Ishikawa (cell line): ENCODE measurements at regions not wholly inside any gene's neighbourhood (a gene's known extent, or its start where the extent isn't known, plus 50 kb on each side); places are given as distances from the start of the nearest gene placed in this dataset.

Source experiments
- CEBPB ChIP-seq: IDR thresholded peaks from 2 replicates; pipeline ENCODE4 v1.6.1; 2012
- CREB1 ChIP-seq: IDR thresholded peaks from 2 replicates; pipeline ENCODE4 v1.6.1; 2012; ENCODE audit warnings: low read depth
- EGR1 ChIP-seq: IDR thresholded peaks from 2 replicates; pipeline ENCODE4 v1.6.1; 2012
- EP300 ChIP-seq: IDR thresholded peaks from 2 replicates; pipeline ENCODE4 v1.6.1; 2012; ENCODE audit warnings: borderline replicate concordance
- FOXM1 ChIP-seq: IDR thresholded peaks from 2 replicates; pipeline ENCODE4 v1.6.1; 2012; ENCODE audit warnings: low read depth, borderline replicate concordance
- NFIC ChIP-seq: IDR thresholded peaks from 2 replicates; pipeline ENCODE4 v1.6.1; 2012
- RAD21 ChIP-seq: IDR thresholded peaks from 2 replicates; pipeline ENCODE4 v1.6.1; 2012; ENCODE audit warnings: low read depth
- TAF1 ChIP-seq: IDR thresholded peaks from 2 replicates; pipeline ENCODE4 v1.6.1; 2012; ENCODE audit warnings: low read depth, mild to moderate bottlenecking
- TCF12 ChIP-seq: IDR thresholded peaks from 2 replicates; pipeline ENCODE4 v1.6.1; 2012; ENCODE audit warnings: low read depth
- TEAD4 ChIP-seq: IDR thresholded peaks from 2 replicates; pipeline ENCODE4 v1.6.1; 2012
- YY1 ChIP-seq: IDR thresholded peaks from 2 replicates; pipeline ENCODE4 v1.6.1; 2012; ENCODE audit warnings: low read depth
- ZBTB7A ChIP-seq: IDR thresholded peaks from 2 replicates; pipeline ENCODE4 v1.6.1; 2012; ENCODE audit warnings: low read depth
- TF ChIP-seq, protein P1 (sequence below): IDR thresholded peaks from 2 replicates; pipeline ENCODE4 v1.6.1; 2012
- TF ChIP-seq, protein P2 (sequence below): IDR thresholded peaks from 2 replicates; pipeline ENCODE4 v1.6.1; 2012; ENCODE audit warnings: low read depth, mild to moderate bottlenecking
- TF ChIP-seq, protein P3 (sequence below): IDR thresholded peaks from 2 replicates; pipeline ENCODE4 v1.6.1; 2012

DNA sequence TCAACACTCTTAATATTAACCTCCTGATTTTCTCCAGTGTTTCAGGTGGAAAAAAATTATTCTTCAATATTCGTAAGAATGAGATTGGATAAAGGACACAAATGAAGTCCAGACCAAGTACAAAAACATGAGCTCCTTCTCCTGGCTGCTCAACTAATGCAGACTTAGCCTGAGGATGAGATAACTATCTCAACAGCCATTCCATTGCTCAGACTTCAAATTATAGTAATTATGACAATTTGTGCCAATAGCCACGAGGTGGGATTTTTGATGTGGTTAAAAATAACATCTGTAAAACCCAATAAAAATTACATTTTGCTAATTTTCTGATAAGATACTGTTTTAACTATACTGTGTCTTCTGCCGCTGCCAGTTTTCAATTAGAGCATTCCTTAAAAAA, 323.6 kb downstream of the SOX2 start:
- TF ChIP-seq NFIC = no peak
- TF ChIP-seq EP300 = no peak
- TF ChIP-seq TAF1 = no peak
- TF ChIP-seq CREB1 = no peak
- no peak for TF ChIP-seq FOXM1
- TF ChIP-seq, protein P1, sequence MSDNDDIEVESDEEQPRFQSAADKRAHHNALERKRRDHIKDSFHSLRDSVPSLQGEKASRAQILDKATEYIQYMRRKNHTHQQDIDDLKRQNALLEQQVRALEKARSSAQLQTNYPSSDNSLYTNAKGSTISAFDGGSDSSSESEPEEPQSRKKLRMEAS = no peak
- TF ChIP-seq, protein P2, sequence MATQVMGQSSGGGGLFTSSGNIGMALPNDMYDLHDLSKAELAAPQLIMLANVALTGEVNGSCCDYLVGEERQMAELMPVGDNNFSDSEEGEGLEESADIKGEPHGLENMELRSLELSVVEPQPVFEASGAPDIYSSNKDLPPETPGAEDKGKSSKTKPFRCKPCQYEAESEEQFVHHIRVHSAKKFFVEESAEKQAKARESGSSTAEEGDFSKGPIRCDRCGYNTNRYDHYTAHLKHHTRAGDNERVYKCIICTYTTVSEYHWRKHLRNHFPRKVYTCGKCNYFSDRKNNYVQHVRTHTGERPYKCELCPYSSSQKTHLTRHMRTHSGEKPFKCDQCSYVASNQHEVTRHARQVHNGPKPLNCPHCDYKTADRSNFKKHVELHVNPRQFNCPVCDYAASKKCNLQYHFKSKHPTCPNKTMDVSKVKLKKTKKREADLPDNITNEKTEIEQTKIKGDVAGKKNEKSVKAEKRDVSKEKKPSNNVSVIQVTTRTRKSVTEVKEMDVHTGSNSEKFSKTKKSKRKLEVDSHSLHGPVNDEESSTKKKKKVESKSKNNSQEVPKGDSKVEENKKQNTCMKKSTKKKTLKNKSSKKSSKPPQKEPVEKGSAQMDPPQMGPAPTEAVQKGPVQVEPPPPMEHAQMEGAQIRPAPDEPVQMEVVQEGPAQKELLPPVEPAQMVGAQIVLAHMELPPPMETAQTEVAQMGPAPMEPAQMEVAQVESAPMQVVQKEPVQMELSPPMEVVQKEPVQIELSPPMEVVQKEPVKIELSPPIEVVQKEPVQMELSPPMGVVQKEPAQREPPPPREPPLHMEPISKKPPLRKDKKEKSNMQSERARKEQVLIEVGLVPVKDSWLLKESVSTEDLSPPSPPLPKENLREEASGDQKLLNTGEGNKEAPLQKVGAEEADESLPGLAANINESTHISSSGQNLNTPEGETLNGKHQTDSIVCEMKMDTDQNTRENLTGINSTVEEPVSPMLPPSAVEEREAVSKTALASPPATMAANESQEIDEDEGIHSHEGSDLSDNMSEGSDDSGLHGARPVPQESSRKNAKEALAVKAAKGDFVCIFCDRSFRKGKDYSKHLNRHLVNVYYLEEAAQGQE = no peak
- TF ChIP-seq, protein P3, sequence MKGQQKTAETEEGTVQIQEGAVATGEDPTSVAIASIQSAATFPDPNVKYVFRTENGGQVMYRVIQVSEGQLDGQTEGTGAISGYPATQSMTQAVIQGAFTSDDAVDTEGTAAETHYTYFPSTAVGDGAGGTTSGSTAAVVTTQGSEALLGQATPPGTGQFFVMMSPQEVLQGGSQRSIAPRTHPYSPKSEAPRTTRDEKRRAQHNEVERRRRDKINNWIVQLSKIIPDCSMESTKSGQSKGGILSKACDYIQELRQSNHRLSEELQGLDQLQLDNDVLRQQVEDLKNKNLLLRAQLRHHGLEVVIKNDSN = no peak
- no peak for TF ChIP-seq CEBPB
- no peak for TF ChIP-seq TCF12
- TF ChIP-seq YY1 = no peak
- no peak for TF ChIP-seq RAD21
- TF ChIP-seq TEAD4 = no peak
- no peak for TF ChIP-seq ZBTB7A

DNA sequence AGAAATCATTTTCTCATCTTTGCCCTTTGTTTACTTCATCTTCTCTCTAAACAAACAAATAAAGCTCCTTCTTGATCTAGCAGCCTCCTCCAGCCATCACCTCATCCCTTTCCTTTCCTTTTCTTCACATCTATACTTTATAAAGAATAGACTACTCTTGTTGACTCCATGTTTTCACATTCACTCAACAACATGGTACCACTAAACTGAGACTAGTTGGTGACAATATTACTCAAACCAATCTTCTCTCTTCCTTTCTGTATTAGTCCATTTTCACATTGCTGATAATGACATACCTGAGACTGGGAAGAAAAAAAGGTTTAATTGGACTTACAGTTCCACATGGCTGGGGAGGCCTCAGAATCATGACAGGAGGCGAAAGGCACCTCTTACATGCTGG, 324.7 kb downstream of the SOX2 start:
- TF ChIP-seq, protein P3 = no peak
- no peak for TF ChIP-seq RAD21
- TF ChIP-seq CEBPB = no peak
- TF ChIP-seq ZBTB7A = no peak
- TF ChIP-seq TAF1 = no peak
- TF ChIP-seq EP300 = no peak
- TF ChIP-seq, protein P1 = no peak
- no peak for TF ChIP-seq YY1
- TF ChIP-seq NFIC = no peak
- no peak for TF ChIP-seq FOXM1
- no peak for TF ChIP-seq EGR1
- TF ChIP-seq CREB1 = no peak
- TF ChIP-seq, protein P2 = no peak
- no peak for TF ChIP-seq TCF12

DNA sequence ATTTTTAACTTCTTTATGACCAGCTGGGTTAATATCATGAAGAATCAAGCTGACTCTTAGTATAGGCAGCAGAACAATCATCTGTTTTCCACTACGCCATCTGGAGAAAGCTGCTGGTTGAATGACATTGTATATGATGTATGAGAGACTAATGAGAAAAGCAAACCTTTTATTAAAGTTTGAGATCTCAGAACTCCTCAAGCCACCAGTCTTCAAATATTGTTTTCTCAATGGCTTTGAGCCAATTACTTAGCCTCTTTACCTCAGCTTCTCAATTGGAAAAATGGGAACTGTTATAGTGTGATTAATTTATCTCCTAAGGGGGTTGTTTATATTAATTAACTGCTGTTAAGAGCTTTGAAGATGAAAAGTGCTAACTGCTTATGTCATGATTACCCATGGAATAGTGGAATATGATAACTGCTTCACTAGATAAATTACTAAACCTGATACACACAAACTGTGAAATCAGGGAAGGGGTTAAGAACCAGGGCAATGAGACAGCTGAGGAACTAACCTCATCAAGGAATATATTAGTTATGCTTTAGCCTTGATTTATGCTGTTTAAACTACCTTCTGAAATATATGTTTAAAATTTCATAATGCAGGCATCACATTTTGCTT, 330.1 kb downstream of the SOX2 start:
- TF ChIP-seq, protein P1 = no peak
- TF ChIP-seq TCF12 (no peak), ZBTB7A (no peak), RAD21 (no peak), TEAD4 (no peak), CREB1 (no peak), TAF1 (no peak), EGR1 (no peak), YY1 (no peak)

DNA sequence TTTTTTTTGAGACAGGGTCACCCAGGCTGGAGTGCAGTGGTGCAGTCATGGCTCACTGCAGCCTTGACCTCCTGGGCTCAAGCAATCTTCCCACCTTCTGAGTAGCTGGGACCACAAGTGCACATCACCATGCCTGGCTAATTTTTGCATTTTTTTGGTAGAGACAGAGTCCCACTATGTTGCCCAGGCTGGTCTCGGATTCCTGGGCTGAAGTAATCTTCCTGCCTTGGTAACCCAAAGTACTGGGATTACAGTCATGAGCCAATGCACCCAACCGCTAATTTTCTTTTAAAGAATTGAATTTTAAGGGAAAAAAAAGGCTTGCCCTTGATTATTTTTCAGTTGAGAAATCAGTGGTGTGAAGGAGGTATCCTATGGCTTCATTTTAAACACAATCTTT, 334.0 kb downstream of the SOX2 start:
- TF ChIP-seq FOXM1 = no peak
- TF ChIP-seq CREB1 = no peak
- no peak for TF ChIP-seq CEBPB
- TF ChIP-seq, protein P1 = no peak
- TF ChIP-seq, protein P3 = no peak

DNA sequence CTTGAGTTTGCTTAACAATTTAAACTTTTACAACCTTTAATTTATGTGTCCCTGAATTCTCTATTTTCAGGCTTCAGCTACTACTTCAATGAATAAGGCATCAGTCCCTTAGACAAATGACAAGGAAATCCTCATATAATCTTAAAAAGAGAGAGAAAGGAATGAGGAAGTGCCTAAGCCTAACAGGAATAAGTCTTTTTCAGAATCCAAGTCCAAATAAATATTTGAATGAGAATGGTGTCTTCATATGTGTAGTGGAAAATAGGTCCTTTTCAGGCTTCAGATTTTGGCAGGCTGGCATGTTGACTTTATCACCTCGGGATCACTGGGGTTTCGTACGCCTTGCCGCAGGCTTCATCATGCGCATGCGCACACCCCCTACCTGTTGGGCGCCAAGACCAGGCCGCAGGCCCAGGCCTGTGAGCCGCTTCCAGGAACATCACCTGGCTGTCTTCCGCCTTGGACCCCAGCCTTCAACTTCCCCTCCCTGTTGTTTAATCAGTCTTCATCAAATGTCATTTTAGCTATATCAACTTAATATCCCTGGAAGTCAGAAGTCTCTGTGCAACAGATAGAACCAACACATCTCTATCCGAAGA, 334.5 kb downstream of the SOX2 start:
- TF ChIP-seq TCF12 = no peak
- TF ChIP-seq EP300 = no peak
- TF ChIP-seq, protein P3 = no peak
- TF ChIP-seq TAF1 = no peak
